ENCODE measurements at regions not wholly inside any gene's neighbourhood (a gene's known extent, or its start where the extent isn't known, plus 50 kb on each side); places are given as distances from the start of the nearest gene placed in this dataset.

DNA sequence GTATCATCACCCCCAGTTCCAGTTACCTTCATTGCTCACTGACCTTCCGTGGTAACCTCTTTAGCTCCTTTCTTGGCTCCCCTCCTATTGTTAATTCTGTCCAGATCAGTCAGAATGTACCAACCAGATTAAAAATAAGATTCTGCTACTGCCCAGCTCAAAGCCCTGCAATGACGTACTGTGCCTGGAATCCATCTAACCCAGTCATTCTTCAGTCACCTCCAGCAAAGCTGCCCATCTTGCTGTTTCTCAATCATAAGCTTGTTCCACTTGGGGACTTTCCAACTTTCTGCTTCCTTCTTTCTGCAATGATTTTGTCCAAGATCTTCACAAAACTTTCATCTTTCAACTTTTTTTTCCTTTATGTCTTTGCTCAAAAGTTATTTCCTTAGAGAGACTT lies 512.0 kb upstream of the ZNF385D start:
- Histone ChIP-seq H3K9me3 (ENCODE audit: low read length) (no peaks in the 10 kb centered on the region), H3K27me3 (ENCODE audit: control insufficient read depth in 1 of 2, insufficient read depth in 2 of 2, low read length in 2 of 2) (no peaks in the 10 kb centered on the region), H3K36me3 (replicated peaks in 1 of 2; ENCODE audit: control insufficient read depth in 1 of 2, insufficient read depth in 2 of 2, low read length in 2 of 2) (no peaks in the 10 kb centered on the region), H3K4me3 (replicated peaks in 1 of 3; ENCODE audit: insufficient read depth in 1 of 3, low read depth in 2 of 3, low read length in 3 of 3) (no peak overlapping the region), H3K4me1 (ENCODE audit: insufficient read depth, low read length) (no peaks in the 10 kb centered on the region), H3K27ac (ENCODE audit: extremely low read length, insufficient read depth, low read length) (no peak overlapping the region), H3K4me2 (ENCODE audit: low read depth, low read length) (no peak overlapping the region), H4K20me1 (ENCODE audit: insufficient read depth, low read length) (no peaks in the 10 kb centered on the region), H3K9ac (ENCODE audit: insufficient read depth, low read depth, low read length) (no peak overlapping the region), H2AFZ (ENCODE audit: low read length) (no peak overlapping the region), H3K79me2 (ENCODE audit: insufficient read depth, low read length) (no peaks in the 10 kb centered on the region)
- ChIA-PET CTCF (ENCODE audit: low intra/inter-chr PET ratio, low total read pairs) (no interaction called here), POLR2A (no interaction called here)
- whole genome bisulfite sequencing (ENCODE audit: low lambda C conversion rate) = 0% methylated on average over 2 of the region's 2 CpGs
- BruUV-seq (replicated peaks) = no TSS peak
- in situ Hi-C loops (cut with HindIII; ENCODE audit: extremely low pct_ligation_motif_present, low pct_unique_long_range_greater_than_20kb) (no loop called here), intact Hi-C loops (cut with micrococcal nuclease; ENCODE audit: unreplicated experiment) (no loop called here)
- FAIRE-seq (no peak), DNase-seq (ENCODE audit: low spot score) (no peak), ATAC-seq (no peak)
- no peak for TF ChIP-seq SKI (IDR thresholded peaks at IDR 0.05; ENCODE audit: partially characterized antibody)
- TF ChIP-seq ZNF234 (CRISPR knock-in tag; conservative IDR thresholded peaks at IDR 0.05) = no peak
- TF ChIP-seq DNMT3B (CRISPR knock-in tag; conservative IDR thresholded peaks at IDR 0.05) = no peak
- no peak for TF ChIP-seq ZNF746 (CRISPR knock-in tag; IDR thresholded peaks at IDR 0.05)
- TF ChIP-seq HOXA7 (CRISPR knock-in tag; IDR thresholded peaks at IDR 0.05) = no peak
- TF ChIP-seq TBP (CRISPR knock-in tag; IDR thresholded peaks at IDR 0.05) = no peak
- TF ChIP-seq, protein P1, sequence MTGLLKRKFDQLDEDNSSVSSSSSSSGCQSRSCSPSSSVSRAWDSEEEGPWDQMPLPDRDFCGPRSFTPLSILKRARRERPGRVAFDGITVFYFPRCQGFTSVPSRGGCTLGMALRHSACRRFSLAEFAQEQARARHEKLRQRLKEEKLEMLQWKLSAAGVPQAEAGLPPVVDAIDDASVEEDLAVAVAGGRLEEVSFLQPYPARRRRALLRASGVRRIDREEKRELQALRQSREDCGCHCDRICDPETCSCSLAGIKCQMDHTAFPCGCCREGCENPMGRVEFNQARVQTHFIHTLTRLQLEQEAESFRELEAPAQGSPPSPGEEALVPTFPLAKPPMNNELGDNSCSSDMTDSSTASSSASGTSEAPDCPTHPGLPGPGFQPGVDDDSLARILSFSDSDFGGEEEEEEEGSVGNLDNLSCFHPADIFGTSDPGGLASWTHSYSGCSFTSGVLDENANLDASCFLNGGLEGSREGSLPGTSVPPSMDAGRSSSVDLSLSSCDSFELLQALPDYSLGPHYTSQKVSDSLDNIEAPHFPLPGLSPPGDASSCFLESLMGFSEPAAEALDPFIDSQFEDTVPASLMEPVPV (CRISPR knock-in tag; IDR thresholded peaks at IDR 0.05) = no peak
- TF ChIP-seq, protein P2, sequence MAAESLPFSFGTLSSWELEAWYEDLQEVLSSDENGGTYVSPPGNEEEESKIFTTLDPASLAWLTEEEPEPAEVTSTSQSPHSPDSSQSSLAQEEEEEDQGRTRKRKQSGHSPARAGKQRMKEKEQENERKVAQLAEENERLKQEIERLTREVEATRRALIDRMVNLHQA (CRISPR knock-in tag; IDR thresholded peaks at IDR 0.05) = no peak
- no peak for TF ChIP-seq ISL2 (CRISPR knock-in tag; IDR thresholded peaks at IDR 0.05)
- no peak for TF ChIP-seq SRSF4 (IDR thresholded peaks at IDR 0.05; ENCODE audit: low read depth, low read length, poor library complexity, severe bottlenecking)

Measured in HepG2 (cell line).